Heart left ventricle (tissue), 13 donors: ENCODE measurements at regions not wholly inside any gene's neighbourhood (a gene's known extent, or its start where the extent isn't known, plus 50 kb on each side); places are given as distances from the start of the nearest gene placed in this dataset.

ENCODE experiments used
- CTCF ChIP-seq, 12 donors: fragments of 200-600 bp; sonication (generic) in 4 of 12; IDR thresholded peaks; one replicate each; pipeline versions ENCODE4 v1.5.0 to v1.8.0; 2018 to 2022; ENCODE audit warnings: antibody characterized with exemption in 12 of 12, mild to moderate bottlenecking in 5 of 12
- POLR2A ChIP-seq, 2 donors: fragments of 450-650 bp; IDR thresholded peaks; one replicate each; pipeline ENCODE4 v1.6.1; 2017; ENCODE audit warnings: antibody characterized with exemption in 2 of 2, mild to moderate bottlenecking in 2 of 2, moderate library complexity in 2 of 2
- donor health status: ischemic (EF 13 %, LVEDD 7.1; RV severe dilation, severe dysfunction).
- donor health status: DM: no; HTN: yes; CAD: no.
- donor health status: DM: no; HTN: no; CAD: no.
- donor health status: ischemic (EF 25% LVEDD 6.9; RV normal size, moderate dysfunction).
- donor health status: ischemic (EF 25% LVEDD 5.7; RV mildly dilated, moderate dysfunction).
- donor health status: ischemic (EF 35%, LVEDD 5.7; RV mildly dilated, moderate dysfunction).
- donor health status: nonischemic (EF 11% LVEDD 7.7; RV severe dilation, severe dysfunction).
- donor health status: DM: yes; HTN: yes; CAD: no.
- donor health status: PGD.
- donor health status: ischemic (EF 29% LVEDD 5.4; RV normal size, mild dysfunction).
- donor health status: nonischemic (EF 23%, LVEDD 6.1; RV moderate dilation, normal function).

GRCh38 chr15:95431518-95431917, 899.0 kb upstream of the NR2F2 start:
- TF ChIP-seq CTCF (IDR thresholded peaks at IDR 0.05) = no peak
- no peak for TF ChIP-seq POLR2A (IDR thresholded peaks at IDR 0.05)
